ENCODE measurements at regions not wholly inside any gene's neighbourhood (a gene's known extent, or its start where the extent isn't known, plus 50 kb on each side); places are given as distances from the start of the nearest gene placed in this dataset.

DNA sequence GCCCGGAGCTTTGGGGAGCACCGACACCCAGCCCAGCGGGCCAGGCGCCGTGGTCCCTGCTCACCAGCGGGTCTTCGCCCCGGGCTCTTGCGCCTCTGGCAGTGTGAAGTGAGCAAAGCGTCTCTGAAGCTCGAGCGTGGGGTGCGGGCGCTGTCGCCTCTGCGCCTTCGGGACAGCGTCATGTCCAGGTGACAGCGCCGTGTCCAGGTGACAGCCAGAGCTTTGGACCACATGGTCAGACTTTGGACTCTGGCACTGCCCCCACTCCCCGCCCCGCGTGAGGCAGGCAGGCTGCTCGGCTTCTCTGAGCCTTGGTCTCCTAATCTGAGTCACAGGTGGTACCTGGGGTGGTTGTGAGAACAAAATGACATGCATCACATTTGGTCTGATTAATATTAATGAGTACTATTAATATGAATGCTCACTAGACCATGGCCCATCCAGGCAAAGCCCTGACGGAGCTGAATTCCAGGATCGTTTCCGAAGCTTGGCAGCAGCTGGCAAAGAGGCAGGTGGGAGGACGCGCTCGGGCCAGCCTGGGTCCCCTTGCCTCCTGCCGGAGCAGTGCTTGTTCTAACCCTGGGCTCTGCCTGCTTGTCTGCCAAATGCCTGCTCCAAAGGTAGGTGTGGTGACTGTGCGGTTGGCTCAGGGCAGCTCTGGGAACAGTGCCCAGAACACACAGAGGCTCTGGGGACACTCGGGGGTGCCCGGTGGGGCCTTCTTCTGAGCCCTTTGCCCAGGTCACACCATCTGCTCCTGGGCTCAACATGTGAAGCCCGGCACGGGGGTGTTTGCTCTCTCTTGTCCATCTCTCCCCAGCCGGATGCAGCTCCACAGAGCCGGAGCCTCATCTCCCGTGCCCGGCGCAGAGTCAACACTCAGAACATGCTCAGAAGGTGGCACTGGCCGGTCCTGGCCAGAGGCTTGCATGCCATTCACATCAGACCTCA is 157.1 kb downstream of the OLFM1 start:
- H3K4me3 ChIP-seq (ENCODE audit: low read depth, low read length), result no peak overlapping the region
- no peak for TF ChIP-seq POLR2A (IDR thresholded peaks at IDR 0.05; ENCODE audit: extremely low read depth, insufficient read length)
- TF ChIP-seq MYC (IDR thresholded peaks at IDR 0.05; ENCODE audit: low read depth, low read length), result no peak
- TF ChIP-seq, protein P1, sequence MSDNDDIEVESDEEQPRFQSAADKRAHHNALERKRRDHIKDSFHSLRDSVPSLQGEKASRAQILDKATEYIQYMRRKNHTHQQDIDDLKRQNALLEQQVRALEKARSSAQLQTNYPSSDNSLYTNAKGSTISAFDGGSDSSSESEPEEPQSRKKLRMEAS (IDR thresholded peaks at IDR 0.05; ENCODE audit: low read depth, low read length), result no peak
- TF ChIP-seq, protein P2, sequence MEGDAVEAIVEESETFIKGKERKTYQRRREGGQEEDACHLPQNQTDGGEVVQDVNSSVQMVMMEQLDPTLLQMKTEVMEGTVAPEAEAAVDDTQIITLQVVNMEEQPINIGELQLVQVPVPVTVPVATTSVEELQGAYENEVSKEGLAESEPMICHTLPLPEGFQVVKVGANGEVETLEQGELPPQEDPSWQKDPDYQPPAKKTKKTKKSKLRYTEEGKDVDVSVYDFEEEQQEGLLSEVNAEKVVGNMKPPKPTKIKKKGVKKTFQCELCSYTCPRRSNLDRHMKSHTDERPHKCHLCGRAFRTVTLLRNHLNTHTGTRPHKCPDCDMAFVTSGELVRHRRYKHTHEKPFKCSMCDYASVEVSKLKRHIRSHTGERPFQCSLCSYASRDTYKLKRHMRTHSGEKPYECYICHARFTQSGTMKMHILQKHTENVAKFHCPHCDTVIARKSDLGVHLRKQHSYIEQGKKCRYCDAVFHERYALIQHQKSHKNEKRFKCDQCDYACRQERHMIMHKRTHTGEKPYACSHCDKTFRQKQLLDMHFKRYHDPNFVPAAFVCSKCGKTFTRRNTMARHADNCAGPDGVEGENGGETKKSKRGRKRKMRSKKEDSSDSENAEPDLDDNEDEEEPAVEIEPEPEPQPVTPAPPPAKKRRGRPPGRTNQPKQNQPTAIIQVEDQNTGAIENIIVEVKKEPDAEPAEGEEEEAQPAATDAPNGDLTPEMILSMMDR (IDR thresholded peaks at IDR 0.05; ENCODE audit: low read depth, low read length), result no peak
- no peak for DNase-seq (ENCODE audit: low read depth)

DNA sequence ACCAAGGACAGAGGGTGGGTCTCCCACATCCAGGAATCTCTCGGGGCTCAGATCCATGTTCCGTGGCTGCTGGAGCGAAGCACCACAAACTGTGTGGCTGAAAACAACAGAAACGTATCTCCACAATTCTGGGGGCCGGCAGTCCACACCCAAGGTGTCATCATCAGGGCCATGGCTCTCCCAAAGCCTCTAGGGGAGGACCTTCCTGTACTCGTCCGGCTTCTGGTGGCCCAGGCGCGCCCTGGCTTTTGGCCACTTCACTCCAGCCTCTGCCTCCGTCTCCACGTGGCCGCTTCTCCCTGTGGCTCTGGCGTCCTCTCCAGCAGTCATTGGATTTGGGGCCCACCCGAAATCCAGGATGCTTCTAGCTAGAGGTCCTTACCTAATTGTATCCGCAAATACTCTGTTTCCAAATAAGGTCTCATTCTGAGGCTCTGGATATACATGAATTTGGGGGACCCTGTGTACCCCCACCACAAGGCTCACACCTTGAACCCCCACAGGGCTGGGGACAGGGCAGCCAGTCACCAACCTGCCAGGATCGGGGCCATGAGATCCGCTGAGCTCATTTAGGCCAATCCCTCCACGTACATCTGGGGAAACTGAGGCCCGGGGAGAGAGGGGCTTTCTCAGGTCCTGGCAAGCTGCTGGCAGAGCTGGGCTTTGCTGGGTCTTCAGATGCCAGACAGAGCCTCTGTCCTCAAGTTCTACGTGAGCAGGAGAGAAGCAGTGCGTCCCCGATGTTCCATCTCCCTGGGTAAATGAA is 158.2 kb downstream of the OLFM1 start:
- TF ChIP-seq, protein P2 (IDR thresholded peaks at IDR 0.05; ENCODE audit: low read depth, low read length), result no peak
- TF ChIP-seq, protein P1 (IDR thresholded peaks at IDR 0.05; ENCODE audit: low read depth, low read length), result no peak
- TF ChIP-seq POLR2A (IDR thresholded peaks at IDR 0.05; ENCODE audit: extremely low read depth, insufficient read length), result no peak
- no peak for TF ChIP-seq MYC (IDR thresholded peaks at IDR 0.05; ENCODE audit: low read depth, low read length)
- H3K4me3 ChIP-seq (ENCODE audit: low read depth, low read length), result no peak overlapping the region
- no peak for DNase-seq (ENCODE audit: low read depth)

DNA sequence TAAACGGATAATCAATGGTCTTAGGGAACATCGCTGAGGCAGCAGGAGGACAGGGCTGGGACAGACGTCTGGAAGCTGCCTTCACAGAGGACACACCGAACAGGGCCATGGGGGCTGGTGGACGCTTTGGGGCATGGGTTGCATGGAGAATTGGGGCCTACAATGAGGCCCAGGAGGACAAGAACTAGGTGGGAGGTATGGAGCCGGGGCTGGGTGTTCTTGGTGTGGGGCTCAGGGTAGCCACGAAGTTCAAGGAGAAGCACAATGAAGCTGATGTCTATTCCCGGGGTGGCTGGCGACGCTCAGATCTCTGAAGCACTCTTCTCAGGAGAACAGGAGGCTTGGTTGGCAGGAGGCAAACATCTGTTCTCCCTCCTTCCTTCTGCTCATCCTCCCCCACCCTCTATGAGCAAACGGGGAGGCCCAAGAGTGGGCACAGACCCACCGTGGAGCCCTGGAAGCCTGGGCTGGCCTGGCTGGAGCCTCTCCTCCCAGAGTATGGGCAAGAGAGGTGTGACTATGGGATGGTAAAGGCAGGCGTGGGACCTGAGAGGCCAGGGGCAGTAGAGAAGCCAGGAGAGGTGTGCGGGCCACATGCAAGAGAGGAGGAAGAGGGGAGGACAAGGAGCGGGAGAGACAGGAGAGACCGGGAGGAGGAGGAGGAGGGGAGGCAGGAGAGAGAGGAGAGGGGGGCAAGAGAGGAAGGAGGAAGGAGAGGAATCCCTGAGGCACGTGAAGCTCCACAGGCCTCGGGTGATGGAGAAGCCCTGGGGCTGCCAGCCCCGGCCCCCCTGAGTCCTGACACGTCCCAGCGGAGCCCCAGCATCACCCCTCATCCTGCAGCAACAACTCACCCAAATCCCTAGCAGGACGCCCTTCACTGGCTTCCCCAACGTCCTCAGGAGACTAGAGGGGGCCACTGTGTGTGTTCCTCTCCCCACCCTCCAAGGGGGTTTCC is 159.1 kb downstream of the OLFM1 start:
- no peak for DNase-seq (ENCODE audit: low read depth)
- no peak overlapping the region for H3K4me3 ChIP-seq (ENCODE audit: low read depth, low read length)
- TF ChIP-seq POLR2A (IDR thresholded peaks at IDR 0.05; ENCODE audit: extremely low read depth, insufficient read length), result no peak
- TF ChIP-seq MYC (IDR thresholded peaks at IDR 0.05; ENCODE audit: low read depth, low read length), result no peak
- TF ChIP-seq, protein P1 (IDR thresholded peaks at IDR 0.05; ENCODE audit: low read depth, low read length), result no peak
- TF ChIP-seq, protein P2 (IDR thresholded peaks at IDR 0.05; ENCODE audit: low read depth, low read length), result no peak

DNA sequence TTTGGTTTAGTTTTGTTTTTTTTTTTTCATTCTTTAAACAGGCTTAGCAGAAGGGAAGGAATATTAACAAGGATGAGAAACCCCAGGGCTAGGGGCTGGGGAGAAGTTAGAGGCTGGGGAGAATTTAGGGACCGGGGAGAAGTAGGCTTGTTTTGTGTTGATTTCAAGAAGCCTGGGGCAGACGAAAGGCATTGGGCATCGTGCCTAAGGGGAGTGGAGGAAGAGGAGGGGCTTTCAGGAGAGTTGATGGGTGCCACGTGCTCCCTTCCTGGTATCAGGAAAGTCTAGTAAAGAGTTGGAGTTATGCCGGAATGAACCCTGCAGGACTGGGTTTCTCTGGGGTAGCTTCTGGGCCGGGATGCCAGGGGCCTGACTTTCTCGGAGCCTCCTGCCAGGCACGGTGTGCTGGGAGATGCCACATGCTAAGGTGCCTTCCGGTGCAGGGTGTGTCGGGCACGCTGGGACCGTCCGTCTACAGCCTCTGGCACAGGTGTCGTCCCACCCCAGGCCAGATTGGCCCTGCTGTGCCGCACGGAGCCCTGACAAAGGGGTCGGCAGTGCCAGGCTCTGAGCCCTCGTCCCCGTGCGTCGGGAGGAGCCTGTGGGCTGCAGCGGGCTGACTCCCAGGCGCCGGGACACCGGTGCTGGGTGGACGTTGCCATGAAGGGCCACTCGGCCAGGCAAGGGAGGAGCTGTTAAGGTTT is 159.9 kb downstream of the OLFM1 start:
- no peak overlapping the region for H3K4me3 ChIP-seq (ENCODE audit: low read depth, low read length)
- DNase-seq (ENCODE audit: low read depth), result no peak
- TF ChIP-seq, protein P1 (IDR thresholded peaks at IDR 0.05; ENCODE audit: low read depth, low read length), result no peak
- TF ChIP-seq, protein P2 (IDR thresholded peaks at IDR 0.05; ENCODE audit: low read depth, low read length), result no peak
- TF ChIP-seq POLR2A (IDR thresholded peaks at IDR 0.05; ENCODE audit: extremely low read depth, insufficient read length) (no peak), MYC (IDR thresholded peaks at IDR 0.05; ENCODE audit: low read depth, low read length) (no peak)

Measured in NB4 (cell line).